Rectal smooth muscle tissue (tissue), 1 donor: ENCODE measurements at regions not wholly inside any gene's neighbourhood (a gene's known extent, or its start where the extent isn't known, plus 50 kb on each side); places are given as distances from the start of the nearest gene placed in this dataset.

ENCODE experiments used
- H3K27ac ChIP-seq: one replicate; pipeline ENCODE4 v1.7.0; 2013; ENCODE audit warnings: low read depth, low read length, inconsistent platforms
- H3K27me3 ChIP-seq: one replicate; pipeline ENCODE4 v1.7.0; 2013; ENCODE audit warnings: low read length; ENCODE audit not compliant: control insufficient read depth, insufficient read depth
- H3K36me3 ChIP-seq: one replicate; pipeline ENCODE4 v1.7.0; 2013; ENCODE audit warnings: low read length; ENCODE audit not compliant: control insufficient read depth, insufficient read depth
- H3K4me1 ChIP-seq: one replicate; pipeline ENCODE4 v1.7.0; 2013; ENCODE audit warnings: low read length; ENCODE audit not compliant: control insufficient read depth, insufficient read depth
- H3K4me3 ChIP-seq: one replicate; pipeline ENCODE4 v1.7.0; 2013; ENCODE audit warnings: low read length
- H3K9ac ChIP-seq: one replicate; pipeline ENCODE4 v1.7.0; 2013; ENCODE audit warnings: low read length

DNA sequence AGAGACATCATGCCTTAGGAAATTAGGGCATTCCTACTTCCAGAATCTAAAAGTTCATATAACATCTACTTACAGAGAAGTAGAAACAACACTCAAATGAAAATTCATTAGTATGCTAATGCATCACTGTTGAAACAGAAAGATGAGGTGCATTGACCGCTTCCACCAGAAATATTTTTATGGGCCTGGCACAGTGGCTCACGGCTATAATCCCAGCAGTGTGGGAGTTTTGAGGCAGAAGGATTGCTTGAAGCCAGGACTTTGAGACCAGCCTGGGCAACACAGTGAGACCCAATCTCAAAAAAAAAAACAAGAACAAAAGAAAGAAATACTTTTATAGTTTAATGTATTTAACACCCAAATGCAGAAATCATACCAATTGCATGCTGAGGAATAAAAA, 220.9 kb downstream of the SKIDA1 start:
- Histone ChIP-seq H3K36me3 (no peaks in the 10 kb centered on the region), H3K27me3 (no peaks in the 10 kb centered on the region), H3K4me3 (no peak overlapping the region), H3K4me1 (no peaks in the 10 kb centered on the region), H3K27ac (no peak overlapping the region), H3K9ac (no peak overlapping the region)

DNA sequence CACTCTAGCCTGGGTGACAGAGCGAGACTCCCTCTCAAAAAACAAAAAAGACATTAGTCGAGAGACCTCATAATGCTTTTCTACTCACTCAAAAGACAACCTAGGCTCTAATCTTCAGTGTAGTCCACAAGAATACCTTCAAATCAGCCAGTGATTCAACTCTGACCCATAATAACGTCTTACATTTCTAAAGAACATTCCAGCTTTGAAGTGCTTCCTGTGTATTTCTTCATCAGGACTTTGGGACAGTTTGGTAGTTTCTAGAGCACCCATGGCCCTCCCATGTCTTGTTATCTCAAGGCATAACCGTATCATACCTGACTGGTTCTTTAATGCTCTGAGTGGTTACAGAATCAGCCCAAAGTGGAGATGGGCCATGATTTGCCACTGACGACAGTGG, 221.3 kb downstream of the SKIDA1 start:
- Histone ChIP-seq H3K27me3 (no peaks in the 10 kb centered on the region), H3K4me3 (no peak overlapping the region), H3K27ac (no peak overlapping the region), H3K4me1 (no peaks in the 10 kb centered on the region), H3K9ac (no peak overlapping the region), H3K36me3 (no peaks in the 10 kb centered on the region)

GRCh38 chr10:21300551-21300950, 224.9 kb downstream of the SKIDA1 start:
- Histone ChIP-seq H3K27ac (no peak overlapping the region), H3K27me3 (no peaks in the 10 kb centered on the region), H3K9ac (no peak overlapping the region), H3K4me1 (no peaks in the 10 kb centered on the region), H3K4me3 (no peak overlapping the region), H3K36me3 (no peaks in the 10 kb centered on the region)

GRCh38 chr10:21299330-21299729, 226.2 kb downstream of the SKIDA1 start:
- Histone ChIP-seq H3K27ac (no peak overlapping the region), H3K9ac (no peak overlapping the region), H3K4me3 (no peak overlapping the region), H3K36me3 (no peaks in the 10 kb centered on the region), H3K27me3 (no peaks in the 10 kb centered on the region), H3K4me1 (no peaks in the 10 kb centered on the region)

- Histone ChIP-seq H3K36me3 (no peaks in the 10 kb centered on the region), H3K4me3 (no peak overlapping the region), H3K27me3 (no peaks in the 10 kb centered on the region), H3K9ac (no peak overlapping the region), H3K27ac (no peak overlapping the region), H3K4me1 (no peaks in the 10 kb centered on the region)
These were observed 226.8 kb downstream of the SKIDA1 start for GRCh38 chr10:21298701-21299100.

GRCh38 chr10:21297603-21298383, 227.7 kb downstream of the SKIDA1 start:
- H3K4me1 ChIP-seq = no peaks in the 10 kb centered on the region
- H3K9ac ChIP-seq = no peak overlapping the region
- no peaks in the 10 kb centered on the region for H3K27me3 ChIP-seq
- no peak overlapping the region for H3K27ac ChIP-seq
- no peaks in the 10 kb centered on the region for H3K36me3 ChIP-seq
- H3K4me3 ChIP-seq = no peak overlapping the region

GRCh38 chr10:21296575-21297355, 228.7 kb downstream of the SKIDA1 start:
- H3K4me3 ChIP-seq = no peak overlapping the region
- no peaks in the 10 kb centered on the region for H3K4me1 ChIP-seq
- no peaks in the 10 kb centered on the region for H3K27me3 ChIP-seq
- H3K9ac ChIP-seq = no peak overlapping the region
- H3K36me3 ChIP-seq = no peaks in the 10 kb centered on the region
- no peak overlapping the region for H3K27ac ChIP-seq

DNA sequence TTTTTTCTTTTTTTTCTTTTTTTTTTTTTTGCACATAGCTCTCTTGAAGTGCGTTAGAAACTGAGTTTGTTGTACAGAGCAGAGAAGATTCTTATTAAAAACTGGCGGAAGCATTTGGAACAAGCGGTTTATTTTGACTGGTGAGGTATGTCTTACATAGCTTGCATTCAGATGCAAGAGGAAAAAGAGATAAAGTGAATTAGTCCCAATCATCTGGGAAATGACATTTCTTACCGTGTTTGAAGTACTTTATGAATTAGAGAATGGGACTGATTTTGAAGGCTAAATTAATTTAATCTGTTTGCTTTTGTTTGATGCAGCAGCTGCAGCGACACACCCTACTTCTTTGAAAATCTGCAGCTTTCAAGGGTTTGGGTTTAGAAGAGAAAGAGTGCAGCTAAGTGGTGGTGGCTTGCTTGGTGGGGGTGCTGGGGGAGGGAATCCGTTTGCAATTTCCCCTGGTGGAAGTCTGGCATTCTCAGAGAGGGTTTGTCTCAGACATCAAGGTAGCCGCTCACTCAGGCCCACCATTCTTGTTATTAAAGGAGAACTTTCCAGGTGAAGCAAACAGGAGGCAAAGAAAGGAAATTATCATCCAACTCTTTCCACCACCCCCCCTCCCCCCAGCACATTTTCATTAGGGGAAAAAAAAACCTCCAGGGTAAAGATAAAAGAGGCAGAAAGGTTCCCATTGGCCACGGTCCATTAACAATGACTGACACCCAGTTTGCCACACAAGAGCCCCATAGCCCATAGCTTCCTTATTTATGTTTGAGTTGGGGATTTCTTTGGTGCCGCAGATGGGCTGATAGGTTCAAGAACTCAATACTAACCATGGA, 231.7 kb downstream of the SKIDA1 start:
- Histone ChIP-seq H3K27me3 (no peaks in the 10 kb centered on the region), H3K36me3 (no peaks in the 10 kb centered on the region), H3K9ac (no peak overlapping the region), H3K27ac (no peak overlapping the region), H3K4me3 (no peak overlapping the region), H3K4me1 (no peaks in the 10 kb centered on the region)

DNA sequence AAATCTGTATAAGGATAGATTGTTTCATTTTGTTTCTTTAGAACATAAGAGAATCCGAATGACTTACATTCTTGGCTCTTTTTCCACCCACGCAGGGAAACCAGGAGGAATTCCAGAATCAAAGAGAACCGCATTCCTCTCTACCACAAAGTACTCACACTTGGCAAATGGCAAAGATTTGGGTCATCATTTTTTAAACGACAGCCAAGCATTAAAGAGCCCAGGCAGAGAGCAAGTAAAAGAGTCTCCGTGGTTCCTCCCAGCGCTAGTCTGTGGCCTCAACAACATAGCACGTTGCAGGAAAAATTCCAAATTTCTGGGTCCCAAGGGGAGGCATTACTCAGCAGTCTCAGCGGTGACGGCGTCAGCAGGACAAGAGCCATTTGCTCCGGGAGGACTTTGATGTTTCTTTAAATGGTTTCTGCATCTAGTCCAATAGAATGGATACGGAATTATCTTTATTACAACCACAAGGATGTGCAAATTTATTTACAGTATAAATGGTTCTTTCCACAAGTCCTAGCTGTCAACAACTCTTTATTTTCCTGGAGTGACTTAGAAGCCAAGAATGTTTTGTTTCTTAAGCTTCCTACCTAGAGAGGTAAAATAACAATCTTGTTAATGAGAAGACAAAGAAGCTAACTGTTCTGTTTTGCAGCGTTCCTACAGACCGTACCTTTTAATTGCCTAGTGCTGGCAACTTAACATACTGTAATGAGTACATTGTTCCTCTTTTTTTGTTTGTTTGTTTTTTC, 232.5 kb downstream of the SKIDA1 start:
- Histone ChIP-seq H3K4me3 (no peak overlapping the region), H3K27ac (no peak overlapping the region)

DNA sequence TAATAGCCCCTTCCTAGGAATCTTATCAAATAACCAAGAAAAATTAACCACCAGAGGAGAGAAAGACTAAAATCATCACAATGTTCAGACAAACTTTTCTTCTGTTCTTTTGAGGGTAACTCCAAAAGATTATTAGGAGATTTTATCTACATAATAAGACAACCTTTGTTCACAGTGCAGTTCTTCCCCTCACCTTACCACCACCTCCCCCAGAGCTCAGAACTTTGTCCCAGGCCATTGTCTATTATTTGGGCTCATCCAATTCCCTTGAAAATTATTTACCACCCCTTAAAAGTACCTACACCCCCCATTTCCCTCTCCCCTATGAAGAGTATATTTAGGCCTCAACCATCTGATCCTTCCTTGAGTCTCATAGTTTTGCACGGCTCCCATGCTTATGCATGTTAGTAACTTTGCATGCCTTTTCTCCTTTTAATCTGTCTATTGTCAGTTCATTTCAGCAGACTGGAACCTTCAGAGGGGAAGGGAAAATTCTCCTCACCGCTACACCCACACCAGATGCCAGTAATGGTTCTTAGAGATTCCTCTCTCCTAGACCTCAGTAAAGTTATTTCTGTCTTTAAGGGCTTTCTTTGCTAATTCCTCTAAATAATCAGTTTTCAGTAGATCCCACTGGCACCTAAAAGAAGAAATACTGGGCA, 234.9 kb downstream of the SKIDA1 start:
- Histone ChIP-seq H3K4me1 (no peaks in the 10 kb centered on the region), H3K27me3 (no peaks in the 10 kb centered on the region), H3K27ac (no peak overlapping the region), H3K36me3 (no peaks in the 10 kb centered on the region), H3K9ac (no peak overlapping the region), H3K4me3 (no peak overlapping the region)

More for the DNA sequence above, 232.5 kb downstream of the SKIDA1 start:
- no peaks in the 10 kb centered on the region for H3K27me3 ChIP-seq
- no peaks in the 10 kb centered on the region for H3K4me1 ChIP-seq
- no peak overlapping the region for H3K9ac ChIP-seq
- no peaks in the 10 kb centered on the region for H3K36me3 ChIP-seq

DNA sequence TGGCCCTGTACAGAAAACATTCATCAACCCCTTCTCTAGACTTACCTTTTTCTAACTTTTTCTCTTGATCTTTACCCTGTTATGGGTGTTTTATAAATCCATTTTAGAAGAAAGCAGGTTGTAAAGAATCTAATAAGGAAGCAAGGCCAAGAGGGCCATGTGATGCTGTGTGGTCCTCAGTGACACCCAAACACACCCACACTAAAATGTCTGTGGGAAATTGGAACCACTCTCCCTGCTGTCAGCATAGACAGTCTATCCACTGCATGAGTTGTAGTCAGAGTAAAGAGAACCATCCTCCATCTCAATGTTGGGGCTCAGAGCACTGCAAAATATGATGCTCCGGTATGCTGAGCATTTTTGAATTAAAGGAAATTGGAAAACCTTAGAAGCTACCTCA, 235.5 kb downstream of the SKIDA1 start:
- Histone ChIP-seq H3K4me1 (no peaks in the 10 kb centered on the region), H3K9ac (no peak overlapping the region), H3K27ac (no peak overlapping the region), H3K4me3 (no peak overlapping the region), H3K36me3 (no peaks in the 10 kb centered on the region), H3K27me3 (no peaks in the 10 kb centered on the region)
